ENCODE measurements at regions not wholly inside any gene's neighbourhood (a gene's known extent, or its start where the extent isn't known, plus 50 kb on each side); places are given as distances from the start of the nearest gene placed in this dataset.

DNA sequence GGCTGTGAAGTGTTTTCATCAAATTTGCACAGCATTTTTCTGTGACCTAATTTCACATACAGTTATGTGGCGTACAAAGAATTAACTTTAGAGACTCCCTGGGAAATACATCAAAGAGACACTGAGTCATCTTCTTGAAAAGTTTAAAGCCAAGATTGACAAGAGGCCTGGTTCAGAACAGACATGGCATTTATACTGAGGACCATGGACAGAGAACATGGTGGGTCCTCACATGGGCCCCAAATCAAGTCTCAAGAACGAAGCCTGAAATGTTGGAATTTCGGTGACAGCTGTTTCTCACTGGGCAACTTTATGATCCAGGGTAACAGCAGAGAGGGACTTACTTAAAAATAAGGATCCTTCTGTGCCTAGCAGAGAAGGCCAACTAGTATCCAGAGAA, 311.5 kb upstream of the KCNJ16 start:
- no peaks in the 10 kb centered on the region for H3K9me3 ChIP-seq (ENCODE audit: low read length)
- H3K36me3 ChIP-seq (ENCODE audit: insufficient read depth, low read length), result no peaks in the 10 kb centered on the region
- H3K4me3 ChIP-seq (ENCODE audit: low read length), result no peak overlapping the region
- H3K27me3 ChIP-seq (ENCODE audit: insufficient read depth, low read length), result no peaks in the 10 kb centered on the region
- H3K4me1 ChIP-seq (ENCODE audit: insufficient read depth, low read length), result no peaks in the 10 kb centered on the region
- no peak overlapping the region for H2AFZ ChIP-seq (ENCODE audit: low read depth, low read length)

- Histone ChIP-seq H2AFZ (ENCODE audit: low read depth, low read length) (no peak overlapping the region), H3K27me3 (ENCODE audit: insufficient read depth, low read length) (no peaks in the 10 kb centered on the region), H3K4me1 (ENCODE audit: insufficient read depth, low read length) (no peaks in the 10 kb centered on the region), H3K4me3 (ENCODE audit: low read length) (no peak overlapping the region), H3K9me3 (ENCODE audit: low read length) (no peaks in the 10 kb centered on the region), H3K36me3 (ENCODE audit: insufficient read depth, low read length) (no peaks in the 10 kb centered on the region)
Measured at GRCh38 chr17:69764146-69764545, 310.9 kb upstream of the KCNJ16 start.

GRCh38 chr17:69769050-69769449, 306.0 kb upstream of the KCNJ16 start:
- no peaks in the 10 kb centered on the region for H3K9me3 ChIP-seq (ENCODE audit: low read length)

DNA sequence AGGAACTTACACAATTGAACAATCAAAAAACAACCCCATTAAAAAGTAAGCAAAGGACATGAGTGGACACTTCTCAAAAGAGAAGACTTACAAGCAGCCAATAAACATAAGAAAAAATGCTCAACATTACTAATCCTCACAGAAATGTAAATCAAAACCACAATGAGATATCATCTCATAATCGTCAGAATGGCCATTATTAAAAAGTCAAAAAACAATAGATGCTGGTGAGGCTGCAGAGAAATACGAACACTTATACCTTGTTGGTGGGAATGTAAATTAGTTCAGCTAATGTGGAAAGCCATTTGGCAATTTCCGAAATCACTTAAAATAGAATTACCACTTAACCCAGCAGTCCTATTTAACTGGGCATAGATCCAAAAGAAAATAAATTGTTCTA, 301.9 kb upstream of the KCNJ16 start:
- Histone ChIP-seq H3K4me3 (ENCODE audit: low read length) (no peak overlapping the region), H3K27me3 (ENCODE audit: insufficient read depth, low read length) (no peaks in the 10 kb centered on the region), H3K36me3 (ENCODE audit: insufficient read depth, low read length) (no peaks in the 10 kb centered on the region), H3K9me3 (ENCODE audit: low read length) (no peaks in the 10 kb centered on the region), H2AFZ (ENCODE audit: low read depth, low read length) (no peak overlapping the region), H3K4me1 (ENCODE audit: insufficient read depth, low read length) (no peaks in the 10 kb centered on the region)

More at GRCh38 chr17:69769050-69769449, 306.0 kb upstream of the KCNJ16 start:
- H2AFZ ChIP-seq (ENCODE audit: low read depth, low read length), result no peak overlapping the region
- no peaks in the 10 kb centered on the region for H3K4me1 ChIP-seq (ENCODE audit: insufficient read depth, low read length)
- H3K27me3 ChIP-seq (ENCODE audit: insufficient read depth, low read length), result no peaks in the 10 kb centered on the region
- no peak overlapping the region for H3K4me3 ChIP-seq (ENCODE audit: low read length)
- H3K36me3 ChIP-seq (ENCODE audit: insufficient read depth, low read length), result no peaks in the 10 kb centered on the region

GRCh38 chr17:69779378-69780214, 295.4 kb upstream of the KCNJ16 start:
- no peak overlapping the region for H3K4me3 ChIP-seq (ENCODE audit: low read length)
- no peaks in the 10 kb centered on the region for H3K9me3 ChIP-seq (ENCODE audit: low read length)
- no peaks in the 10 kb centered on the region for H3K4me1 ChIP-seq (ENCODE audit: insufficient read depth, low read length)
- H2AFZ ChIP-seq (ENCODE audit: low read depth, low read length), result no peak overlapping the region
- H3K36me3 ChIP-seq (ENCODE audit: insufficient read depth, low read length), result no peaks in the 10 kb centered on the region
- no peaks in the 10 kb centered on the region for H3K27me3 ChIP-seq (ENCODE audit: insufficient read depth, low read length)

DNA sequence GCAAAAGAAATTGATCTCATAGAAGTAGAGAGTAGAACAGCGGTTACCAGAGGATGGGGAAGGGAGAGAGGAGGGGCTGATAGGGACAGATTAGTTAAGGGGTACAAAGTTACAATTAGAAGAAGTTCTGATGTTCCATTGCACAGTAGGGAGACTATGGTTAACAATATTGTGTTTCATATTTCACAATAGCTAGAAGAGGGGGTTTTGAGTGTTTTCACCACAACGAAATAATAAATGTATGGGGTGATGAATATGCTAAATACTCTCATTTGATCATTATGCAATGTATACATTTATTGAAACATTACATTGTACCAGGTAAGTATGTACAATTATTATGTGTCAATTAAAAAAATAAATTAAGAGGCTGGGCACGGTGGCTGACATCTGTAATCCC, 291.2 kb upstream of the KCNJ16 start:
- H3K9me3 ChIP-seq (ENCODE audit: low read length), result no peaks in the 10 kb centered on the region
- H3K4me1 ChIP-seq (ENCODE audit: insufficient read depth, low read length), result no peaks in the 10 kb centered on the region
- no peaks in the 10 kb centered on the region for H3K36me3 ChIP-seq (ENCODE audit: insufficient read depth, low read length)
- no peaks in the 10 kb centered on the region for H3K27me3 ChIP-seq (ENCODE audit: insufficient read depth, low read length)
- H2AFZ ChIP-seq (ENCODE audit: low read depth, low read length), result no peak overlapping the region
- H3K4me3 ChIP-seq (ENCODE audit: low read length), result no peak overlapping the region

DNA sequence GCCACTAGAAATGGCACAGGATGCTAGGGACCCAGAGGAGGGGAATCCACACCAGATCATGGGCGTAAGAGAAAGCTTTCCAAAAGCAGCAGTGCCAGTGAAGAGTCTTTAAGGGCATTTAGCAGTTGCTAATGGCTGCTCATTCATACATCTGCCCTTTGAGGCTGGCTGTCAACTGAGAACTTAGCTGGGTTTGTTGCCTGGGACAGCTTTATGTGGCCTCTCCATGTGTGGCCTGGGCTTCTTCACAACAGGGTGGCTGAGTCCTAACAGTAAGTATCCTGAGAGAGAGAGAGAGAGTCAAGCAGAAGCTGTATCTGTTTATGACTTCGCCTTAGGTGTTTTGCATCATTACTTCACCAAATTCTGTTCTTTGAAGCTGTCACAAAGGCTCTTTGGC, 286.1 kb upstream of the KCNJ16 start:
- H3K4me3 ChIP-seq (ENCODE audit: low read length), result no peak overlapping the region
- H3K36me3 ChIP-seq (ENCODE audit: insufficient read depth, low read length), result no peaks in the 10 kb centered on the region
- peaks cover 4% of the 10 kb centered on the region for H3K4me1 ChIP-seq (ENCODE audit: insufficient read depth, low read length)
- H3K27me3 ChIP-seq (ENCODE audit: insufficient read depth, low read length), result no peaks in the 10 kb centered on the region
- H2AFZ ChIP-seq (ENCODE audit: low read depth, low read length), result no peak overlapping the region
- H3K9me3 ChIP-seq (ENCODE audit: low read length), result no peaks in the 10 kb centered on the region

- H3K36me3 ChIP-seq (ENCODE audit: insufficient read depth, low read length), result no peaks in the 10 kb centered on the region
- no peaks in the 10 kb centered on the region for H3K9me3 ChIP-seq (ENCODE audit: low read length)
- no peak overlapping the region for H2AFZ ChIP-seq (ENCODE audit: low read depth, low read length)
- H3K4me3 ChIP-seq (ENCODE audit: low read length), result no peak overlapping the region
- H3K27me3 ChIP-seq (ENCODE audit: insufficient read depth, low read length), result no peaks in the 10 kb centered on the region
- H3K4me1 ChIP-seq (ENCODE audit: insufficient read depth, low read length), result peaks cover 3% of the 10 kb centered on the region
Measured at GRCh38 chr17:69796078-69796477, 278.9 kb upstream of the KCNJ16 start.

DNA sequence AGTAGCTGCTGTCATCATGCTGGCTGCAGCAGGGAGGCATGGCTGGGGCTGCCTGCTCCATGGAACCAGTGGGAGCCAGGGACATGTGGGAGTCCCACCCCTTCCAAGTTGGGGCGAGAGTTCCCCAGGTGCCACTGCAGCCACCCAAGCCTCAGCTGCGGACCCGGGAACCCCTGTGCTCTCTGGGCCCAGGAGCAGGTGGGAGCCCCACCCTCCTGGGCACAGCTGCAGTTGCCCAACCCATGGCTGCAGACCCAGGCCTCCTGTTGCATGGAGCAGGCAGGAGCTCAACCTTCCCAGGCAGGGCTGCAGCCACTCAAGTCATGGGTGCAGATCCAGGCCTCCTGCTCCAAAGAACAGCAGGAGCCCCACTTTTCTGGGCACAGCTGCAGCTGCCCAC, 274.2 kb upstream of the KCNJ16 start:
- Histone ChIP-seq H3K4me1 (ENCODE audit: insufficient read depth, low read length) (peaks cover 6% of the 10 kb centered on the region), H3K27me3 (ENCODE audit: insufficient read depth, low read length) (no peaks in the 10 kb centered on the region), H3K4me3 (ENCODE audit: low read length) (no peak overlapping the region), H3K36me3 (ENCODE audit: insufficient read depth, low read length) (no peaks in the 10 kb centered on the region), H3K9me3 (ENCODE audit: low read length) (no peaks in the 10 kb centered on the region), H2AFZ (ENCODE audit: low read depth, low read length) (no peak overlapping the region)

- Histone ChIP-seq H3K9me3 (ENCODE audit: low read length) (no peaks in the 10 kb centered on the region), H3K4me1 (ENCODE audit: insufficient read depth, low read length) (peaks cover 6% of the 10 kb centered on the region), H3K4me3 (ENCODE audit: low read length) (no peak overlapping the region), H2AFZ (ENCODE audit: low read depth, low read length) (no peak overlapping the region), H3K27me3 (ENCODE audit: insufficient read depth, low read length) (no peaks in the 10 kb centered on the region), H3K36me3 (ENCODE audit: insufficient read depth, low read length) (no peaks in the 10 kb centered on the region)
Measured at GRCh38 chr17:69801368-69801767, 273.7 kb upstream of the KCNJ16 start.

DNA sequence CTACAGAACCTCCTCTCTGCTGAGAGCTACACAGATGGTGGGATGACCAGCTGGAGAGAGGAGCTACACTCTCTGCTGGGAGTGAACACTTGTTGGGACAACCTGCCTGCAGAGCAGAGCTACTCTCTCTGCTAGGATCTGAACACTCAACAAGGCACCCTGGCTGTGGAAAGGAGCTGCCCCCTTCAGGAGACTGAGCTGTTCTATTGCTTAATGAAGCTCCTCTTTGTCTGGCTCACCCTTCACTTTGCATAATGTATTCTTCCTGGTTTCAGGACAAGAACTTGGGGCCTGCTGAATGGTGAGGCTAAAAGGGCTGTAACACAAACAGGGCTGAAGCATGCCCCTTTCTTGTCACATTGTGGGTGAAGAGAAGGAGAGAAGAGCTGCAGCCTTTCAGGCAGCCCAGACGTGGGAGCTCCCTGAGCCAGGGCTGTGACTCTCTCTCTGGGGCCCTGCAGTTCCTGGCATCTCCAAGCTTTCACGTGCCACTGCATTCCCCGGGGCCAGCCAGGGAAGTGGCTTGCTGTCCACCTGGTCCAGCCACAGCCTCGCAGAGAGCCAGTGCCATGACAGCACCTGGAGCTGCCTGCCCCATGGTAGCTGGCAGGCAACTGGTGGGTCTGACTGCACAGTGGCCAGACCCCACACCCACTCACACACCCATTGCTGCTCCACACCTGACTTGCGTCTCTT, 272.8 kb upstream of the KCNJ16 start:
- Histone ChIP-seq H3K27me3 (ENCODE audit: insufficient read depth, low read length) (no peaks in the 10 kb centered on the region), H3K4me3 (ENCODE audit: low read length) (no peak overlapping the region), H2AFZ (ENCODE audit: low read depth, low read length) (no peak overlapping the region), H3K9me3 (ENCODE audit: low read length) (no peaks in the 10 kb centered on the region), H3K4me1 (ENCODE audit: insufficient read depth, low read length) (peaks cover 6% of the 10 kb centered on the region), H3K36me3 (ENCODE audit: insufficient read depth, low read length) (no peaks in the 10 kb centered on the region)

GRCh38 chr17:69809331-69809730, 265.7 kb upstream of the KCNJ16 start:
- Histone ChIP-seq H3K4me1 (ENCODE audit: insufficient read depth, low read length) (no peaks in the 10 kb centered on the region), H3K4me3 (ENCODE audit: low read length) (no peak overlapping the region), H3K27me3 (ENCODE audit: insufficient read depth, low read length) (no peaks in the 10 kb centered on the region), H2AFZ (ENCODE audit: low read depth, low read length) (no peak overlapping the region), H3K9me3 (ENCODE audit: low read length) (no peaks in the 10 kb centered on the region), H3K36me3 (ENCODE audit: insufficient read depth, low read length) (no peaks in the 10 kb centered on the region)

- no peak overlapping the region for H2AFZ ChIP-seq (ENCODE audit: low read depth, low read length)
- no peaks in the 10 kb centered on the region for H3K9me3 ChIP-seq (ENCODE audit: low read length)
- no peak overlapping the region for H3K4me3 ChIP-seq (ENCODE audit: low read length)
- H3K27me3 ChIP-seq (ENCODE audit: insufficient read depth, low read length), result no peaks in the 10 kb centered on the region
- no peaks in the 10 kb centered on the region for H3K4me1 ChIP-seq (ENCODE audit: insufficient read depth, low read length)
- H3K36me3 ChIP-seq (ENCODE audit: insufficient read depth, low read length), result no peaks in the 10 kb centered on the region
Measured at GRCh38 chr17:69810326-69810965, 264.6 kb upstream of the KCNJ16 start.
